H1 (cell line): ENCODE measurements at regions not wholly inside any gene's neighbourhood (a gene's known extent, or its start where the extent isn't known, plus 50 kb on each side); places are given as distances from the start of the nearest gene placed in this dataset.

Source experiments
- BRCA1 ChIP-seq: IDR thresholded peaks from 2 replicates; pipeline ENCODE4 v1.6.1; 2012; ENCODE audit warnings: low read depth, low read length, improper control_type of control experiment
- CTCF ChIP-seq, 3 experiments: IDR thresholded peaks; 1 replicate in 2 of 3; 2 replicates in 1 of 3; pipeline versions ENCODE4 v1.5.1 to v1.6.1; 2011; ENCODE audit warnings: low read length in 3 of 3, mild to moderate bottlenecking in 3 of 3, inconsistent platforms in 2 of 3, low read depth in 1 of 3, moderate library complexity in 1 of 3; ENCODE audit not compliant: insufficient read depth in 1 of 3; ENCODE audit errors: control extremely low read depth in 1 of 3
- TCF12 ChIP-seq: IDR thresholded peaks from 2 replicates; pipeline ENCODE4 v1.6.1; 2011; ENCODE audit warnings: low read depth, mild to moderate bottlenecking, low read length

- TF ChIP-seq CTCF (IDR thresholded peaks at IDR 0.05; ENCODE audit: control extremely low read depth in 1 of 3, insufficient read depth in 1 of 3, low read depth in 1 of 3, low read length in 3 of 3) (no peak), TCF12 (no peak), BRCA1 (no peak)
These were observed 144.1 kb upstream of the ADAMTS5 start for GRCh38 chr21:27110956-27111355.
